K562 (cell line): ENCODE measurements at regions not wholly inside any gene's neighbourhood (a gene's known extent, or its start where the extent isn't known, plus 50 kb on each side); places are given as distances from the start of the nearest gene placed in this dataset.

ENCODE experiments used
- ASH1L ChIP-seq: fragments of 450-650 bp; IDR thresholded peaks from 2 replicates; pipeline ENCODE4 v1.6.1; 2018; ENCODE audit warnings: borderline replicate concordance, mild to moderate bottlenecking, low read depth; ENCODE audit not compliant: partially characterized antibody
- CREB1 ChIP-seq, 2 experiments: sonication (generic) in 1 of 2; formaldehyde crosslinking in 1 of 2; IDR thresholded peaks; 2 replicates each; pipeline versions ENCODE4 v1.6.1 to v1.8.0; 2012 to 2022; ENCODE audit warnings: inconsistent platforms in 1 of 2, mild to moderate bottlenecking in 1 of 2, missing genetic modification reagents in 1 of 2, moderate library complexity in 1 of 2
- L3MBTL2 ChIP-seq: fragments of 450-650 bp; IDR thresholded peaks from 2 replicates; pipeline ENCODE4 v1.6.1; 2016; ENCODE audit warnings: mild to moderate bottlenecking, moderate library complexity
- TRIM28 ChIP-seq: fragments of 450-650 bp; IDR thresholded peaks from 2 replicates; pipeline ENCODE4 v1.6.1; 2017
- USF2 ChIP-seq: sonication (generic); formaldehyde crosslinking; IDR thresholded peaks from 2 replicates; pipeline ENCODE4 v1.5.0; 2020; ENCODE audit warnings: missing genetic modification reagents

- no peak for TF ChIP-seq ASH1L
- TF ChIP-seq L3MBTL2: no peak
- no peak for TF ChIP-seq USF2 (CRISPR knock-in tag)
- TF ChIP-seq CREB1 (IDR thresholded peaks at IDR 0.05): no peak
- TF ChIP-seq CREB1 (CRISPR knock-in tag; IDR thresholded peaks at IDR 0.05): no peak
- no peak for TF ChIP-seq TRIM28
Observed at GRCh38 chr16:51852892-51853291, 694.1 kb downstream of the TOX3 start.
